GM19463 (cell line): ENCODE measurements at regions not wholly inside any gene's neighbourhood (a gene's known extent, or its start where the extent isn't known, plus 50 kb on each side); places are given as distances from the start of the nearest gene placed in this dataset.
"Not testable (repeated sequence)": the region's sequence is repeated elsewhere in the genome, so short reads cannot be mapped to it uniquely, and the experiment has no call there.

Experiments
- ATAC-seq: cut with Tn5 transposase; IDR thresholded peaks from one replicate; pipeline ENCODE4 v1.9.1; 2021; ENCODE audit warnings: mild to moderate bottlenecking, moderate library complexity; ENCODE audit not compliant: unreplicated experiment

DNA sequence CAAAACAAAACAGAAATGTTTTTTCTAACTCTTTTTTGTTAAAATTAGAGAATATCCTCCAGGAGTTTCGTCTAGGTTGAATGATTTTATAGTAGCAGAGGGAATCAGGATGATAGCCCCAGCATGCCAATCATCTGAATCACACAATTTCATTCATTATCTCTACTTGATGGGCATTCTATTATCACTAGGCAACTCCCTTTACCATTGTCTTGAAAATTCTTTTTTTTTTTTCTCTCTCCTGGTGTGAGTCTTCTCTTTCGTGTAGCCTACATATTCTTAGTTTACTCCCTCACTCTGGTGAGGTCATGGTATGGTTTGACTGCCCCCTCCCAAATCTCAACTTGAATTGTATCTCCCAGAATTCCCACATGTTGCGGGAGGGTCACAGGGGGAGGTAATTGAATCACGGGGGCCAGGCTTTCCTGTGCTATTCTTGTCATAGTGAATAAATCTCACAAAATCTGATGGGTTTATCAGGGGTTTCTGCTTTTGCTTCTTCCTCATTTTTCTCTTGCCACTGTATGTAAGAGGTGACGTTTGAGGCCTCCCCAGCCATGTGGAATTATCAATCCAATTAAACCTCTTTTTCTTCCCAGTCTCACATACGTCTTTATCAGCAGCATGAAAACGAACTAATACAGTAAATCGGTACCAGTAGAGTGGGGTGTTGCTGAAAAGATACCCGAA, 105.0 kb downstream of the OTUD1 start:
- ATAC-seq = no peak

DNA sequence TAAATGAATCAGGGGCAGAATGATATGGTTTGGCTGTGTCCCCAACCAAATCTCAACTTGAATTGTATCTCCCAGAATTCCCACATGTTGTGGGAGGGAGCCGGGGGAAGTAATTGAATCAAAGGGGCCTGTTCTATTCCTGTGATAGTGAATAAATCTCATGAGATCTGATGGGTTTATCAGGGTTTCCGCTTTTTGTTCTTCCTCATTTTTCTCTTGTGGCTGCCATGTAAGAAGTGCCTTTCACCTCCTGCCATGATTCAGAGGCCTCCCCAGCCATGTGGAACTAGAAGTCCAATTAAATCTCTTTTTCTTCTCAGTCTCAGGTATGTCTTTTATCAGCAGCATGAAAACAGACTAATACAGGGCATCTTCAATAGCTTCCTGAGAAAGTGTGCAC, 107.0 kb downstream of the OTUD1 start:
- not testable (repeated sequence) for ATAC-seq

GRCh38 chr10:23556727-23557440, 118.0 kb downstream of the OTUD1 start:
- ATAC-seq = no peak

- ATAC-seq = no peak
Measured at GRCh38 chr10:23557777-23558176, 118.9 kb downstream of the OTUD1 start.

DNA sequence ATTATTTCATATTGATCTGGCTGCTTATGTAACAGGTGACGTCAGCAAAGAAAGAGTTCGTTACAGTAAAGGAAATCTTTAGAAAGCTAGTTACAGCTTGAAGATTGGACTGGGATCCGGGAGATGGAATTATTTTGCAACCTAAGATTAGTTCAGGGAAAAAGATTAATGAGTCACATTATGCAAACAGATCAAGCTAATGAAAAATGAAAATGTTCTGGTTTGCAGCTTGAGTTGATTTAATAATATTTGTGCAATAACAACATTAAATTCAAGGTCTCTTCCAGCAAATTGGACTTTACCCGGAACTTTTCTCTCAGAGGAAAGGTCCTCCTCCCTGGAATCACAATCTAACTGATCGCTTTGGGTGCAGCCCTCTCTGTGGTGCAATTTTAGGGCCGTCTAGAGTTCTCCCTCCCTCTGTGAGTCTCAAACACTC, 119.5 kb downstream of the OTUD1 start:
- ATAC-seq = no peak

GRCh38 chr10:23568996-23569395, 130.1 kb downstream of the OTUD1 start:
- ATAC-seq = no peak

DNA sequence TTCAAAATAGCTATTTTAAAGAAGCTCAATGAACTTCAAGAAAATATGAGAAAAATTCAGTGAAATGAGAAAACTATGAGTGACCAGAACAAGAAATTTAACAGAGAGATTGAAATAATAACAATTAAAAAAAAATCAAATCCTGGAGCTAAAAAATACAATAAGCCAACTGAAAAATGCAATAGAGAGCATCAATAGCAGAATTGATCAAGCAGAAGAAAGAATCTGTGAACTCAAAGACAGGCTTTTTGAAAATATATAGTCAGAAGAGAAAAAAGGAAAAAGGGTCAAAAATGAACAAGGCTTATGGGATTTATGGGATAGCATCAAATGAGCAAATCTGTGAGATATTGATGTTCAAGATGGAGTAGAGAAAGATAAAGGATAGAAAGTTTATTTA, 133.0 kb downstream of the OTUD1 start:
- no peak for ATAC-seq

DNA sequence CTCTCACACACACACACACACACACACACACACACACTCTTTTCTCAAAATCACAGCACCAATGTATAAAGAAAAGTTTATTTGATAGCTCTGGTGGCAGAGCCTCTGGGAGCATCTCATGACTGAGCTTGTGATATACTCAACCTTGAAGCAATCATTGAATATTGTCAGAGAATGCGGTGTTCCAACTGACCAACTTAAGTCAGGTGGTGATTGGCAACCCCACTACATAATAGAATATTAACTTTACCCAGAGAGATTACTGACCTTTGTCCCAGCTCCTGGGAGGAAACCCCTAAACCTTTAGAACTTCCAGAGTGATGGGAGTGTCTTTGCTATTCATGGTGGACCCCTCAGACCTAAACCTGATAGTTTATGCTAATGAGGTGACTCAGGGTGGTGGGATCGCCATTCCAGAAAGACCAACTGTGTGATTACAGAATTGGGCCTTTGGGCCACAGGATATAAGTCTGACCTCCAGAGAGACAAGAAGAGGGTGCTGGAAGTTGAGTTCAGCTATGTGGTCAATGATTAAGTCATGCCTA, 143.1 kb downstream of the OTUD1 start:
- ATAC-seq = no peak

- ATAC-seq = no peak
Measured at GRCh38 chr10:23584396-23584795, 145.5 kb downstream of the OTUD1 start.

- no peak for ATAC-seq
Measured at GRCh38 chr10:23585186-23585585, 146.3 kb downstream of the OTUD1 start.

DNA sequence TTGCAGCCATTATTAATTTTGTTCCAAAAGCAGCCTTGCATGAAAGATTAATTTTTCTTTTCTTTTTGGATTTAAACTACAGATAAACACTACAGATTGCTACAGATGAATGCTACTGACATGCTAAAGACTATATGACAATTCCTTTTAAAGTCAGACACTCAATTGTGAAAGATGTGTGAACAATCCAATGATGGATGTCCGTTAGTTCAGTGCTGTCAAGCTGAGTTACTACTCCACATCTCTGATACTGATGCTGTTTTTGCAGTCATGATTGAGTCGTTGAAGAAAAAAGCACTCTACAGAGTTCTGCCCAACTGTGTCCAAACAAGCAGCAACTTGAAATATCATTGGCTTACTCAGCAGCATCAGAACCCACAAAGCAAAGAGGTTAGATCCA, 146.8 kb downstream of the OTUD1 start:
- no peak for ATAC-seq

- not testable (repeated sequence) for ATAC-seq
Measured at GRCh38 chr10:23595278-23595677, 156.4 kb downstream of the OTUD1 start.

DNA sequence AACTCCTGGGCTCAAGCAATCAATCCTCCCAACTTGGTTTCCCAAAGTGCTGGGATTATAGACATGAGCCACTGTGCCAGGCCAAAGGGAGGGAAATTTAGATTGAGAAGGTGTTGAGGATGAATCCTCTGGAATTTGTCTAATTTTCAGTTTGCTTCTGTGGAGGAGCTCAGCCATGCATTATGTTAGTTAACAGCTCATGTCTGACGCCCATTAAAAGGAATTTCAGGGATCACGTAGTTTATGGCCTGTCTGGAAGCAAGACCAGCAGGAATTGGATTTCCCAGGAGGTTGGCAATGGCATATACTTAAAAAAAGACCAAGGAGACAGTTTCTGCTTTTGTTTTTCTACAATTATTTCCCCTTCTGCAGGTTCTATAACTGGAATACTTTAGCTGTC, 165.7 kb downstream of the OTUD1 start:
- ATAC-seq = no peak

GRCh38 chr10:23606456-23606855, 167.6 kb downstream of the OTUD1 start:
- no peak for ATAC-seq

GRCh38 chr10:23608926-23609325, 170.1 kb downstream of the OTUD1 start:
- no peak for ATAC-seq

- ATAC-seq = no peak
Measured at GRCh38 chr10:23610626-23611307, 171.9 kb downstream of the OTUD1 start.

DNA sequence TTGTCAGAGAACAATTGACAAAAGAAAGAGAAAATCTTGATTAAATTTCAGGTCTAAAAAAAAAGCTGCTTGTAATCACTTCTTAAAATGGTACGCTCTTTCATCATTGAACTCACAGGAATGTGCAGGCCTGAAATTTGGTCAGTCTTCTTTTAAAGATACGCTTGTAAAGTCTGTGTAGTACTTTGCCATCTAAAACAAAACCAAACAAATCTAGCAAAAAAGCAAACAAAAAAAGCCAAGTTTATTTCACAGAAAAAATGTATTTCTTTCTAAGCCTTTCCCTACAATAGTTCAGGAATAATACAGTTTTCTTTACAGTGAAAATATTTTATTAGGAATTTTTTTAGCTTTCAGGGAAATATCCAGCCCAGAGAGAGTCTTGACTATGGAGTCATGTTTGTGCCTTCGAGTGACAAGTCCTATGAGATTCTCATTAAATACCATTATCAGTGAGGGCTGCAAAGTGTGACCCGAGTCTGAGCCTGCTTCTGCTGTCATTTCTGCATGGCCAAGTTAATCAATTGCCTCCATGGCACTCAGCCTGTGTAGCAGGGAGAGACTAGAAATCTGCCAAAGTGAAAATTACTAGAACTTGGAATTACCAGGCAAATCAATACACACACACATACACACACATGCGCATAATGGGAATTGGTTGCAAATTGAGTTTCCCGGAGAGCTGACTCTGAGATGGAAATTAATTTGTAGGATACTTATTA, 172.6 kb downstream of the OTUD1 start:
- ATAC-seq = no peak

DNA sequence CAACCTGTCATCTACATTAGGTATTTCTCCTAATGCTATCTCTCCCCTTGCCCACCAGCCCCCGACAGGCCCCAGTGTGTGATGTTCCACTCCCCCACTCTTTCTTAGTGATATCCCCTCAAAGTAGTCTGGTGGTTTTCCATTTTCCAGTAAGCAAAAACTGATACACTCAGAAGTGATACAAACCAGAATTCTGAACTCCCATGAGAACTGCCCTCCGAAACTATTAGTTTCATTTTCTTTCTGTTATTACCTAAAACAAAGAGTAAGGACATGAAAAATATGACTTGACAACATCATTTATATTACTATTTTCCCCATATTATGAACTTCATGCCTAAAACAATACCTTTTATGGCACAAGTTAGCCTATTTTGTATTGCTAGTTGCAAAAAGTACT, 175.0 kb downstream of the OTUD1 start:
- ATAC-seq = peak; percentile 44

DNA sequence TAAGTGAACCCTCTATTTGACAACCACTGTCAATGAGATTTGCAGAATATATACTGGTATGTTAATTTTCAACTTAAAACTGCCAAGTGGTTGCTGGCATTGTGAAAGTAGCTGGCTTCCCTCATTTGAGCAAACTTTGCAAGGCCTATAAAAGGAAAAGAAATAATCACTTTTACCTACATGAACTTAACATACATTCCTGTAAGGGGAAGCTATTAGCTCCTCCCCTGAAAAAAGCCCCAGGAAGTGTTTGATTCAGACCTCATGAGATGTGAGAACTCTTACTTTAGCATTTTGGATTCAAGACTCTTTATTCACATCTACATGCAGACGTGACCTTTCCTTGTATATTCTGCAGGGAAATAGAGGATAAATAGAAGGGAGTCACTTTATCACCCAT, 175.6 kb downstream of the OTUD1 start:
- ATAC-seq = peak; percentile 56

- no peak for ATAC-seq
Measured at GRCh38 chr10:23630376-23630775, 191.5 kb downstream of the OTUD1 start.

GRCh38 chr10:23630885-23631284, 192.0 kb downstream of the OTUD1 start:
- no peak for ATAC-seq
